Cardiac muscle cell (in vitro differentiated cells and primary cell): ENCODE measurements at regions not wholly inside any gene's neighbourhood (a gene's known extent, or its start where the extent isn't known, plus 50 kb on each side); places are given as distances from the start of the nearest gene placed in this dataset.

Experiments
- DNase-seq, 2 donors: peaks; one replicate each; pipeline versions ENCODE4 v3.0.0 to v3.0.0-alpha.2; 2010 to 2017; ENCODE audit warnings: low read depth in 1 of 2, low spot score in 1 of 2
- H3K27ac ChIP-seq: fragments of 200-600 bp; sonication (generic); 2 replicates; pipeline ENCODE4 v1.5.1; 2016
- H3K27me3 ChIP-seq: fragments of 200-600 bp; sonication (generic); 2 replicates; pipeline ENCODE4 v1.6.0; 2016; ENCODE audit warnings: control low read depth
- H3K36me3 ChIP-seq: fragments of 200-600 bp; sonication (generic); 2 replicates; pipeline ENCODE4 v1.5.1; 2016; ENCODE audit warnings: control low read depth
- H3K4me1 ChIP-seq: fragments of 200-600 bp; sonication (generic); 2 replicates; pipeline ENCODE4 v1.8.1; 2017; ENCODE audit warnings: low read depth, mild to moderate bottlenecking, mixed run types
- H3K4me3 ChIP-seq: fragments of 200-600 bp; sonication (generic); 2 replicates; pipeline ENCODE4 v1.5.1; 2016; ENCODE audit warnings: mild to moderate bottlenecking
- H3K9me3 ChIP-seq: fragments of 200-600 bp; sonication (generic); 2 replicates; pipeline ENCODE4 v1.5.1; 2017; ENCODE audit warnings: low read depth, mild to moderate bottlenecking, control low read depth
- TF ChIP-seq, protein P1 (sequence below): IDR thresholded peaks from 2 replicates; pipeline ENCODE4 v1.5.1; 2012; ENCODE audit warnings: low read depth, mild to moderate bottlenecking, low read length

DNA sequence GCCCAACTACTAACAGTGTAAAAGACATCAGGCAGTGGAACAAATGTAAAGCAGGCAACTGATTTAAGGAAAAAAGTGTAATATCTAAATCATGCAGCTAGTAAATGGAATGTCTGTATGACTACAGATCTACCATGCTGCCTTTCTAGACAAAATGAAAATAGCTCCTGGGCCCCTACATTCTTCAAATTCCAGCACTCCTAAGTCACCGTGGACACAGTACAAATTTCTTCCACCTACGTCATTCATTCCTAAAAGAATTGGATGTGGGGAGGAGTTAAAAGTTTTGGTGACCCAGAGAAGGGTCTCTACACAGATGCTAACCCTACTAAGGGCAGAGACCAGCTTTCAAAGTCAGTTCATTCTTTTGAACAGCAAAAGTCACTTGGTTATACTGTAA lies 137.2 kb upstream of the ARHGEF9 start:
- TF ChIP-seq, protein P1, sequence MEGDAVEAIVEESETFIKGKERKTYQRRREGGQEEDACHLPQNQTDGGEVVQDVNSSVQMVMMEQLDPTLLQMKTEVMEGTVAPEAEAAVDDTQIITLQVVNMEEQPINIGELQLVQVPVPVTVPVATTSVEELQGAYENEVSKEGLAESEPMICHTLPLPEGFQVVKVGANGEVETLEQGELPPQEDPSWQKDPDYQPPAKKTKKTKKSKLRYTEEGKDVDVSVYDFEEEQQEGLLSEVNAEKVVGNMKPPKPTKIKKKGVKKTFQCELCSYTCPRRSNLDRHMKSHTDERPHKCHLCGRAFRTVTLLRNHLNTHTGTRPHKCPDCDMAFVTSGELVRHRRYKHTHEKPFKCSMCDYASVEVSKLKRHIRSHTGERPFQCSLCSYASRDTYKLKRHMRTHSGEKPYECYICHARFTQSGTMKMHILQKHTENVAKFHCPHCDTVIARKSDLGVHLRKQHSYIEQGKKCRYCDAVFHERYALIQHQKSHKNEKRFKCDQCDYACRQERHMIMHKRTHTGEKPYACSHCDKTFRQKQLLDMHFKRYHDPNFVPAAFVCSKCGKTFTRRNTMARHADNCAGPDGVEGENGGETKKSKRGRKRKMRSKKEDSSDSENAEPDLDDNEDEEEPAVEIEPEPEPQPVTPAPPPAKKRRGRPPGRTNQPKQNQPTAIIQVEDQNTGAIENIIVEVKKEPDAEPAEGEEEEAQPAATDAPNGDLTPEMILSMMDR, result no peak
- no peak for DNase-seq
- H3K27me3 ChIP-seq, result no peaks in the 10 kb centered on the region
- no peak overlapping the region for H3K4me3 ChIP-seq
- no peaks in the 10 kb centered on the region for H3K9me3 ChIP-seq
- no peaks in the 10 kb centered on the region for H3K36me3 ChIP-seq
- no peaks in the 10 kb centered on the region for H3K4me1 ChIP-seq
- H3K27ac ChIP-seq, result no peak overlapping the region

DNA sequence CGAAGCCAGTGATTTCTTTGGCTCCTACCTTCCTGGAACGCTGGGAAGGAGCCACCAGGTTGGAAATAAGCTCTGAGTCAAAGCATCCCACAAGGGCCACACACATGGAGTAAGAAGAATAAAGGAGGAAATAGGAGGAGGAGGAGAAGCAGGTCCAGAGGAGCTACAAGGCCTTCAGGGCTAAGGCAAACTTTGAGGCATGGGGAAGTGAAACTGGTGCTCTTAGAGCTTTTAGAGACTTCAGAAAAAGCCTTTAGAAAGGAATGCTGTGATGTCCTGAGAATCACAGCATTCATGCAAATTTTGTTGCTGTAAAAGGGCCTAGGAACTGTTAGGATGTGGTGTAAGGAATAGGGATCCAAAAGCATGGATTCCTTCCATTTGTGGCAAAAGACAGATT lies 135.9 kb upstream of the ARHGEF9 start:
- TF ChIP-seq, protein P1, result no peak
- Histone ChIP-seq H3K4me3 (no peak overlapping the region), H3K4me1 (no peaks in the 10 kb centered on the region), H3K27ac (no peak overlapping the region), H3K27me3 (no peaks in the 10 kb centered on the region), H3K36me3 (no peaks in the 10 kb centered on the region), H3K9me3 (no peaks in the 10 kb centered on the region)
- no peak for DNase-seq

DNA sequence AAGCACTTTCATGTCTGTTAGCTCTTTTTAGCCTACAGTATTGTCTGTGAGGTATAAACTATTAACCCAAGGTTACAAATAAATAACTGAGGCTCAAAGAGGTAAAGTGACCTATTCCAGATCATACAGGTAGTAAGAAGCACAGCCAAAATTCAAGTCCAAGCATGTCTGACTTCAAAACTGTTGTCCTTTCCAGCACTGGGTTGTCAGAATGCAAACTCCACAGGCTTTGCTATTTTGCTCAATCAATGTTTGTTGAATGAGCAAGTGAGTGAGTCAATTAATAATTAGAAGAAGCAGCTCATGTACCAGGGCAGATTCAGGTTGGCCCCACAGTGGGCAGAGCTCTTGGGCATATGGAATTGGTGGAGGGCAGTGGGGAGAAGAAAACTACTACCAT lies 134.1 kb upstream of the ARHGEF9 start:
- Histone ChIP-seq H3K36me3 (no peaks in the 10 kb centered on the region), H3K4me1 (no peaks in the 10 kb centered on the region), H3K27me3 (no peaks in the 10 kb centered on the region), H3K4me3 (no peak overlapping the region), H3K9me3 (no peaks in the 10 kb centered on the region), H3K27ac (no peak overlapping the region)
- DNase-seq, result no peak
- TF ChIP-seq, protein P1, result no peak

DNA sequence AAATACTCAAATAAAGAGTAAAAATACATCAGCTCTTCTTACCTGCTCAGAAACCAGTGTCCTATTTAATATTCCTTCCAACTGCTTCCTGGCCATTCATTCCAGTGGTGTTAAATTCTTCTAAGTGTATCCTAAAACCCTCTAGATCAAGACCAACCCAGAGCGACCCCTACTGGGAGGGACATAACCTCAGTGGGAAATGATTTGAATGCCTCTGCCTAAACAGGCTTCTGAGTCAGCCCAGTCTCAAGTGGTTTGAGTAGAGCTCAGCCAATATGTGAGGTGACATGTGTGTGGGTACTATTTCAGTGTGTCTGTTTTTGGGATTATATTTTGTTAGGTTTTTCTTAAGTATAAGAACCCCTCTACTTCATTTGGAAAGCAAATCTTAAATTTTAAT lies 133.6 kb upstream of the ARHGEF9 start:
- Histone ChIP-seq H3K36me3 (no peaks in the 10 kb centered on the region), H3K9me3 (no peaks in the 10 kb centered on the region), H3K27me3 (no peaks in the 10 kb centered on the region), H3K4me3 (no peak overlapping the region), H3K4me1 (no peaks in the 10 kb centered on the region), H3K27ac (no peak overlapping the region)
- TF ChIP-seq, protein P1, result no peak
- DNase-seq, result peak in 1 of 2 donors; percentile 28

DNA sequence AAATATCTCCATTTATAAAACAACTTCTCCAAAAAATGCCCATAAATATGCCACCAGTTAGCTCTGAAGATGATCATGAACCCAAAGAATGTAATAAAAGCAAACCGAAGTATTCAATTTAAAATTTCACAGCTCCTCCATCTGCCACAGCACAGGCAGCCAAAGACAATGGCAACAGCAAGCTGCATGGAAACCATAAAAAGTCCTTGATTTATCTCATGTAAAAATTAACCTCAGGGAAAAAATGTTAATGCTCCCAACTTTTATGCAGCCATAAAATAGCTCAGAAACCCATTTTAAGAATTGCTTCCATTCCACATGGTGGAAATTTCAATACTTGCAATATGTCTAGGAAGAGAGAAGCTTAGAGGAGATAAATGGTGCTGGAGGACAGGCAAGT lies 132.3 kb upstream of the ARHGEF9 start:
- Histone ChIP-seq H3K27me3 (no peaks in the 10 kb centered on the region), H3K9me3 (no peaks in the 10 kb centered on the region), H3K36me3 (no peaks in the 10 kb centered on the region), H3K4me3 (no peak overlapping the region), H3K4me1 (no peaks in the 10 kb centered on the region), H3K27ac (no peak overlapping the region)
- TF ChIP-seq, protein P1, result no peak
- no peak for DNase-seq

DNA sequence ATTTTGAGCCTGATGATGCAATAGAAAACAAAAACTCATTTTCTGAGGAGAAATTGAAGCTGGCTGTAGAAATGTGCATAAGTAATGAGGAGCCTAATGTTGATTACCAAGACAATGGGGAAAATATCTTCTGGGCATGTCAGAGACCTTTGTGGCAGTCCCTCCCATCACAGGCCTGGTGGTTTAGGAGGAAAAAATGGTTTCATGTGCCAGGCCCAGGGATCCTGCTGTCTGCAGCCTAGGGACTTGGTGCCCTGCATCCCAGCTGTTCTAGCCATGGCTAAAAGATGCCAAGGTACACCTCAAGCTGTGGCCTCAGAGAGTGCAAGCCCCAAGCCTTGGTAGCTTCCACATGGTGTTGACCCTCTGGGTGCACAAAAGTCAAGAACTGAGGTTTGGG lies 128.7 kb upstream of the ARHGEF9 start:
- DNase-seq, result no peak
- no peaks in the 10 kb centered on the region for H3K9me3 ChIP-seq
- H3K27ac ChIP-seq, result no peak overlapping the region
- TF ChIP-seq, protein P1, result no peak
- no peaks in the 10 kb centered on the region for H3K27me3 ChIP-seq
- H3K4me3 ChIP-seq, result no peak overlapping the region
- H3K4me1 ChIP-seq, result no peaks in the 10 kb centered on the region
- H3K36me3 ChIP-seq, result no peaks in the 10 kb centered on the region
